ENCODE measurements at regions not wholly inside any gene's neighbourhood (a gene's known extent, or its start where the extent isn't known, plus 50 kb on each side); places are given as distances from the start of the nearest gene placed in this dataset.
A peak's percentile ranks its signal among the peaks of the same experiment; 100 is the strongest.
"Not testable (repeated sequence)": the region's sequence is repeated elsewhere in the genome, so short reads cannot be mapped to it uniquely, and the experiment has no call there.

DNA sequence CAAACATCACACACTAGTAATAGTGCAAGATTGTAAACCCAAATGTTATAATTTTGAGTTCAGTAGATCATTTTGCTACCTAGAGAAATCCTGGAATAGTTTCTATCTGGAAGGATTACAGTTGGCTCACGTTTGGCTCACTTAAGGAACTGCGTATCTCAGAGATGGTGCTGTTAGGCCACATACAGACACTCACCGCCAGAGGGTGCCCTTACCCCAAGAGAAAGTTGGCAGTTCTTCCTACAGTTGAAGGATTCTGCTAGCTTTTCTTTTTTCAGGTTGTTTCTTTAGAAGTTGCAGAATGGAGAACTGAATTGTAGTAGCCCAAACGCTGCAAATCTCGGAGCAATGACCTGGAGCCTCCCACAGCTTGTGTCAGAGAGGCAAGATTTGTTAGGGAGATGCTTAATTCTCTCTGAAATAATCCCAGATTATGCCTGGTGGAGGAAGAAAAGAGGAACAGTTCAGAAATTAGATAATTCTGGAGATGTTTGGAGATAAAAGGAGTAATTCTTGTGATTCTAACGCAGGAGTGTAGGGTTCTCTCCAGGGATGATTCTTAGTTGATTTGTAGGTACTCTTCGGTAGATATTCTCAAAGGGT is 87.9 kb upstream of the PAPPA2 start:
- DNase-seq: peak in 3 of 4 donors; percentile 47 to 77 (median 48)
- Histone ChIP-seq H3K9me3 (no peaks in the 10 kb centered on the region), H3K36me3 (no peaks in the 10 kb centered on the region), H3K4me1 (no peaks in the 10 kb centered on the region), H3K27ac (no peak overlapping the region), H3K4me3 (no peak overlapping the region), H3K27me3 (no peaks in the 10 kb centered on the region)
- TF ChIP-seq, protein P1, sequence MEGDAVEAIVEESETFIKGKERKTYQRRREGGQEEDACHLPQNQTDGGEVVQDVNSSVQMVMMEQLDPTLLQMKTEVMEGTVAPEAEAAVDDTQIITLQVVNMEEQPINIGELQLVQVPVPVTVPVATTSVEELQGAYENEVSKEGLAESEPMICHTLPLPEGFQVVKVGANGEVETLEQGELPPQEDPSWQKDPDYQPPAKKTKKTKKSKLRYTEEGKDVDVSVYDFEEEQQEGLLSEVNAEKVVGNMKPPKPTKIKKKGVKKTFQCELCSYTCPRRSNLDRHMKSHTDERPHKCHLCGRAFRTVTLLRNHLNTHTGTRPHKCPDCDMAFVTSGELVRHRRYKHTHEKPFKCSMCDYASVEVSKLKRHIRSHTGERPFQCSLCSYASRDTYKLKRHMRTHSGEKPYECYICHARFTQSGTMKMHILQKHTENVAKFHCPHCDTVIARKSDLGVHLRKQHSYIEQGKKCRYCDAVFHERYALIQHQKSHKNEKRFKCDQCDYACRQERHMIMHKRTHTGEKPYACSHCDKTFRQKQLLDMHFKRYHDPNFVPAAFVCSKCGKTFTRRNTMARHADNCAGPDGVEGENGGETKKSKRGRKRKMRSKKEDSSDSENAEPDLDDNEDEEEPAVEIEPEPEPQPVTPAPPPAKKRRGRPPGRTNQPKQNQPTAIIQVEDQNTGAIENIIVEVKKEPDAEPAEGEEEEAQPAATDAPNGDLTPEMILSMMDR (IDR thresholded peaks at IDR 0.05): peak; percentile 81 to 87
- ATAC-seq: peak; percentile 97
- intact Hi-C loops (cut with DNase I): loop anchor here in 1 of 2 donors (10.0 kb wide), 1 partner anchor 470 kb away; no protein-coding TSS in a partner anchor

DNA sequence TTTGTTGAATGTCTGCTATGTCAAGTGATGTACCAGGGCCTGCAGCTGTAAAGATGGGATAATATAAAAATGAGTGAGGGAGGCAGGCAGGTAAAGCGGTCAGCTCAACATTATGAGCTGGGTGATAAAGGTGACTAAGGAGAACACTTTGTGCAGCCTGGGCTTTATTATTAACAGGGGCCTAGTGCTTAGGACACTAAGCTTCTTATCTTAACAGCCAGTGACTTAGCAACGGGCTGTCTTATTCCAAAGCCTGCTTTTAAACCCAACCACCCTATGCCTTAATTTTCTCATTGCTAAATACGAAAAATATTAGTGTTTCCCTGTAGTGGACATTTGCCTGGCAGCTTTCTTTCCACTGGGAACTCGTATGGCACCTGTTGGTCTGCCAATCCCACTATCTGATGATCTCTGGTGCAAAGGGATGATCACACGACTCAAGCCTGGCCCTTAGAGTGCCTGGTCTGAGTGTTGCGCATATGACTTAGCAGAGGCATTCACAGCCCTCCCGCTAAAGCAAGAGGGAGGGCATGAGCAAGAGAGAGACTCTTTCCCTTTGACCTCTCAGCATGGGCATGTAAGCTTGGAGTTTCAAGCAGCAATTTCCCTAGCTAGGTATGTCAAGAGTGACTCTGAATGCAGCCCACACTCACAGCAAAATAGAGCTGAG is 98.6 kb upstream of the PAPPA2 start:
- Histone ChIP-seq H3K27me3 (no peaks in the 10 kb centered on the region), H3K36me3 (no peaks in the 10 kb centered on the region), H3K27ac (no peak overlapping the region), H3K4me3 (no peak overlapping the region), H3K9me3 (no peaks in the 10 kb centered on the region), H3K4me1 (no peaks in the 10 kb centered on the region)
- ATAC-seq: no peak
- DNase-seq: no peak
- TF ChIP-seq, protein P1 (IDR thresholded peaks at IDR 0.05): no peak
- intact Hi-C loops (cut with DNase I): no loop called here

GRCh38 chr1:176349135-176349715 is 113.8 kb upstream of the PAPPA2 start:
- H3K36me3 ChIP-seq; H3K4me3 ChIP-seq; ATAC-seq; intact Hi-C loops (cut with DNase I); H3K4me1 ChIP-seq; H3K27me3 ChIP-seq; H3K27ac ChIP-seq: not testable (repeated sequence)
- H3K9me3 ChIP-seq: peaks cover 0 to 41% of the 10 kb centered on the region in 2 donors
- DNase-seq: peak in 1 of 4 donors; percentile 63

GRCh38 chr1:176341656-176342055 is 121.3 kb upstream of the PAPPA2 start:
- no peak for DNase-seq
- no peaks in the 10 kb centered on the region for H3K36me3 ChIP-seq
- H3K27ac ChIP-seq: no peak overlapping the region
- no peak overlapping the region for H3K4me3 ChIP-seq
- H3K9me3 ChIP-seq: peaks cover 0 to 25% of the 10 kb centered on the region in 2 donors
- no peak for ATAC-seq
- no peaks in the 10 kb centered on the region for H3K4me1 ChIP-seq
- TF ChIP-seq, protein P1 (IDR thresholded peaks at IDR 0.05): no peak
- intact Hi-C loops (cut with DNase I): no loop called here
- H3K27me3 ChIP-seq: no peaks in the 10 kb centered on the region

GRCh38 chr1:176338877-176339276 is 124.1 kb upstream of the PAPPA2 start:
- Histone ChIP-seq H3K9me3 (peaks cover 0 to 3% of the 10 kb centered on the region in 2 donors), H3K4me1 (no peaks in the 10 kb centered on the region), H3K27ac (no peak overlapping the region), H3K4me3 (no peak overlapping the region), H3K36me3 (no peaks in the 10 kb centered on the region), H3K27me3 (no peaks in the 10 kb centered on the region)
- intact Hi-C loops (cut with DNase I): no loop called here
- no peak for DNase-seq
- ATAC-seq: peak; percentile 34
- TF ChIP-seq, protein P1 (IDR thresholded peaks at IDR 0.05): no peak

Data from left lung (tissue), 4 donors.